Nephron progenitor cell (in vitro differentiated cells): ENCODE measurements at regions not wholly inside any gene's neighbourhood (a gene's known extent, or its start where the extent isn't known, plus 50 kb on each side); places are given as distances from the start of the nearest gene placed in this dataset.

Source experiments
- DNase-seq: peaks from one replicate; pipeline ENCODE4 v3.0.0; 2021
- H3K27ac Mint-ChIP-seq: 2 replicates; pipeline ENCODE4 v1.8.0; 2021; ENCODE audit warnings: mild to moderate bottlenecking, moderate library complexity, mixed read lengths
- H3K27me3 Mint-ChIP-seq: 2 replicates; pipeline ENCODE4 v1.8.0; 2021; ENCODE audit warnings: mild to moderate bottlenecking, low read depth, mixed read lengths; ENCODE audit not compliant: poor library complexity
- H3K36me3 Mint-ChIP-seq: 2 replicates; pipeline ENCODE4 v1.8.0; 2021; ENCODE audit warnings: low read depth, mixed read lengths
- H3K4me1 Mint-ChIP-seq: 2 replicates; pipeline ENCODE4 v1.8.0; 2021; ENCODE audit warnings: mixed read lengths
- H3K4me3 Mint-ChIP-seq: 2 replicates; pipeline ENCODE4 v1.8.0; 2021; ENCODE audit warnings: mild to moderate bottlenecking, moderate library complexity, mixed read lengths
- H3K9me3 Mint-ChIP-seq: 2 replicates; pipeline ENCODE4 v1.8.0; 2021; ENCODE audit warnings: mild to moderate bottlenecking, moderate library complexity, mixed read lengths
- TF ChIP-seq, protein P1 (sequence below): fragments of 200-600 bp; sonication (generic); IDR thresholded peaks from 2 replicates; pipeline ENCODE4 v1.5.0; 2021; ENCODE audit warnings: antibody characterized with exemption

DNA sequence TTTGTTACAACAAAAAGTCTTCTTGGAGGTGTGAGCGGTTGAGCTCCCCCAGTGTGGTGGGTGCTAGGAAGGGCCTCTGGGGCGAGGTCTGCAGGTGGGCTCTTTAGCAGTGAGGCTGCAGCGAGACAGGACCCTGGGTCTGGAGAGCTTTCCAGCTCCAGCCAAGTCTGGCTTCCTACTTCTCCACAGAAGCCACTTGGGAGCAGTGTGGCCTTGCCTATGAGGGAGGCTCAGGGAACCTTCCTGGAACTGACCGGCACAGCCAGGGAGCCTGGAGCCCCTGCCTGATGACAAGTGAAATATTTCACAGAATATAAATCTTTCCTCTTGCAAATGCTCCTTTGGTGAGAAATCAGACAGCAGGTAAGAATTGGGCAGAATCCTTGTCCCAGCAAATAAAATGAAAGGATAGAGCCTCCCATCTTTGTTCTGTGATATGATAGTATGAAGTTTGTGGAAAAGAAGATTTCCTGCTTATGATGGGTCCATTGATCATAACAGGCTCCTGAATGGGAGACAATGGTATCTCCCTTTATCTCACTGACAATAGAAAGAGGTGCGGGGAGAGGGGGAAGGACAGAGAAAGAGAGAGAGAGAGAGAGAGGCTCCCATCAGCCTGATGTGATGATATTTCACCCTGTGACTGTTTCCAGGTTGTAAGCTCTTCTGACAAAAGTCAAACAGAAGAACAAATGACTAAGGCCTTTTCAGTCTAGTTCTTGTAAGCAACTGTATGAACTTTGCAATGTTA, 289.8 kb upstream of the SPRED2 start:
- Mint-ChIP-seq H3K27me3 (peaks cover 2% of the 10 kb centered on the region), H3K9me3 (peaks cover 21% of the 10 kb centered on the region), H3K36me3 (peaks cover 13% of the 10 kb centered on the region), H3K4me3 (no peak overlapping the region), H3K27ac (no peak overlapping the region), H3K4me1 (peaks cover 16% of the 10 kb centered on the region)
- TF ChIP-seq, protein P1, sequence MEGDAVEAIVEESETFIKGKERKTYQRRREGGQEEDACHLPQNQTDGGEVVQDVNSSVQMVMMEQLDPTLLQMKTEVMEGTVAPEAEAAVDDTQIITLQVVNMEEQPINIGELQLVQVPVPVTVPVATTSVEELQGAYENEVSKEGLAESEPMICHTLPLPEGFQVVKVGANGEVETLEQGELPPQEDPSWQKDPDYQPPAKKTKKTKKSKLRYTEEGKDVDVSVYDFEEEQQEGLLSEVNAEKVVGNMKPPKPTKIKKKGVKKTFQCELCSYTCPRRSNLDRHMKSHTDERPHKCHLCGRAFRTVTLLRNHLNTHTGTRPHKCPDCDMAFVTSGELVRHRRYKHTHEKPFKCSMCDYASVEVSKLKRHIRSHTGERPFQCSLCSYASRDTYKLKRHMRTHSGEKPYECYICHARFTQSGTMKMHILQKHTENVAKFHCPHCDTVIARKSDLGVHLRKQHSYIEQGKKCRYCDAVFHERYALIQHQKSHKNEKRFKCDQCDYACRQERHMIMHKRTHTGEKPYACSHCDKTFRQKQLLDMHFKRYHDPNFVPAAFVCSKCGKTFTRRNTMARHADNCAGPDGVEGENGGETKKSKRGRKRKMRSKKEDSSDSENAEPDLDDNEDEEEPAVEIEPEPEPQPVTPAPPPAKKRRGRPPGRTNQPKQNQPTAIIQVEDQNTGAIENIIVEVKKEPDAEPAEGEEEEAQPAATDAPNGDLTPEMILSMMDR: peak; percentile 54
- DNase-seq: peak; percentile 63

GRCh38 chr2:65716698-65717097, 284.3 kb upstream of the SPRED2 start:
- TF ChIP-seq, protein P1: no peak
- Mint-ChIP-seq H3K9me3 (no peaks in the 10 kb centered on the region), H3K27me3 (no peaks in the 10 kb centered on the region), H3K4me3 (no peak overlapping the region), H3K36me3 (no peaks in the 10 kb centered on the region), H3K4me1 (peaks cover 3% of the 10 kb centered on the region), H3K27ac (no peak overlapping the region)
- DNase-seq: no peak

GRCh38 chr2:65715323-65715722, 282.9 kb upstream of the SPRED2 start:
- H3K4me1 Mint-ChIP-seq: no peaks in the 10 kb centered on the region
- no peaks in the 10 kb centered on the region for H3K27me3 Mint-ChIP-seq
- H3K27ac Mint-ChIP-seq: no peak overlapping the region
- no peak for DNase-seq
- TF ChIP-seq, protein P1: no peak
- no peaks in the 10 kb centered on the region for H3K9me3 Mint-ChIP-seq
- H3K36me3 Mint-ChIP-seq: no peaks in the 10 kb centered on the region
- H3K4me3 Mint-ChIP-seq: no peak overlapping the region

- H3K36me3 Mint-ChIP-seq: no peaks in the 10 kb centered on the region
Measured at GRCh38 chr2:65714866-65715265, 282.5 kb upstream of the SPRED2 start.

DNA sequence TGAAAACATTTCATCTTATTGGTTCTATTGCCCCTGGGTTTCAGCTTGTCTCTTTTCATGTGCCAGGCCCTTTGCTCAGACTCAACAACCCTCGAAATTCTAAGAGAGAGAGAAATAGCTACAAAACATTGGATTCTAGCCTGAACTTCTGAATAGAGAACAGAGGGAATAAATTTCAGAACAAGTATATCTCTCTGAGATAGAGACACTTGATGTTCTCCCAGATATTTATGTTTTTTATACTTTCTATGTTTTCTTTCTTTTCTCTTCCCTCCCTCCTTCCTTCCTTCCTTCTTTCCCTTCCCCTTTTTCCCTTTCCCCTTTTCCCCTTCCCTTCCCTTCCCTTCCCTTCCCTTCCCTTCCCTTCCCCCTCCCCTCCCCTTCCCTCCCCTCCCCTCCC, 279.5 kb upstream of the SPRED2 start:
- no peak for DNase-seq
- Mint-ChIP-seq H3K27ac (no peak overlapping the region), H3K36me3 (no peaks in the 10 kb centered on the region), H3K4me1 (peaks cover 10% of the 10 kb centered on the region), H3K9me3 (peaks cover 11% of the 10 kb centered on the region), H3K4me3 (no peak overlapping the region), H3K27me3 (peaks cover 3% of the 10 kb centered on the region)
- TF ChIP-seq, protein P1: no peak

More at GRCh38 chr2:65714866-65715265, 282.5 kb upstream of the SPRED2 start:
- Mint-ChIP-seq H3K27ac (no peak overlapping the region), H3K4me1 (no peaks in the 10 kb centered on the region), H3K27me3 (no peaks in the 10 kb centered on the region), H3K9me3 (no peaks in the 10 kb centered on the region), H3K4me3 (no peak overlapping the region)
- no peak for DNase-seq
- TF ChIP-seq, protein P1: no peak

DNA sequence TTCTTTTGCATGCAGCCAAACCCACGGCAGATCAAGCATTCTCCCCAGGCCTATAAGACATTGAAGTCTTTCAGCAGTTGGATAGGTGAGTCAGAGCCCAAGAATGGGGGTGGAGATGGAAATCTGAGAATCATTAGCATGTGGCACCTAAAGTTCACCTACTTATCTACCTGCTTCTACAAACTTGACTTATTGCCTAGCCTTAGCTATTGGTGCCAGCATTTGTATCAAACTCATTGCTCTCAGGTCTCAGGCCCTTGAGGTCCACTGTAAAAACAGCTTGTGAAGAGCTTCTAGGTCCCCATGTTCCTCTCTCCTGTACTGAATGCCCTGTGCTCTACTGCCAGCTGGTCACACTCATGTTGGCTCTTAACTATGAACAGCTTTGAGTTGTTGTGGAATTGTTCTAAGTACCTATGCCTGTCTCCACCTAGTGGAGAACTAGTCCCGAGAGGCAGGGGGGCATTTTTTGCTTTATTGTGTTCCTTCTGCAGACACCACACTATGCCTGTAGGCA, 278.4 kb upstream of the SPRED2 start:
- H3K4me3 Mint-ChIP-seq: no peak overlapping the region
- no peak for DNase-seq
- peaks cover 10% of the 10 kb centered on the region for H3K4me1 Mint-ChIP-seq
- H3K9me3 Mint-ChIP-seq: peaks cover 11% of the 10 kb centered on the region
- peaks cover 3% of the 10 kb centered on the region for H3K27me3 Mint-ChIP-seq
- TF ChIP-seq, protein P1: no peak
- no peaks in the 10 kb centered on the region for H3K36me3 Mint-ChIP-seq
- H3K27ac Mint-ChIP-seq: no peak overlapping the region
